ENCODE measurements at regions not wholly inside any gene's neighbourhood (a gene's known extent, or its start where the extent isn't known, plus 50 kb on each side); places are given as distances from the start of the nearest gene placed in this dataset.
A peak's percentile ranks its signal among the peaks of the same experiment; 100 is the strongest.

DNA sequence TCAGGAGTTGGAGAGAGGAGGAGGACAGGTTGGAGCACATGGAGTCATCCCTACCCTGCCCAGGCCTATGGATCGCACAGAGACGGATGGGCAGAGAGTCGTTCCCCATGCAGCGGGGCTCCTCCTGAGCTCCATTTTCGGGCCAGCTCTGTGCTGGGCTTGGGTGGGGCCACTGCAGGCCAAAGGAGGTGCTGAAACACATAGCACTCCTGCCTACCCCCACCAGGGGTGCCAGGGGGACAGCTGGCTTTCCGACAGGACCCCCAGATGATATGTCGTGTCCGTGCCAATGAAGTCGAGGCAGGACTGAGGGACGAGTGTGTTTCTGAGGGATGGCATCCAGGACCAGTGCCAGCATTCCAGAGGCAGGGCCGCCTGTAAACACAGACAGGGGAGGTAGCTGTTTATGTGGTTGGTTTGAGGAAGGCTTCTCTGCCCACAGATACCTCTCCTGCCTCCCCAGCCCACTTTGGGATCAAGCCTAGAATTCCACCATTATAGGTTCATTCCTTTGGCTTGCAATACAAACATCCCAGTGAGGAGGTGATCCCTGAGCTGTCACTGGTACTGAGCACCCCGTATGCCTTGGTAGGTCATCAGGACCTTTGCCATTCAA, 116.6 kb downstream of the GLI2 start:
- no peak for DNase-seq (ENCODE audit: low read depth)

DNA sequence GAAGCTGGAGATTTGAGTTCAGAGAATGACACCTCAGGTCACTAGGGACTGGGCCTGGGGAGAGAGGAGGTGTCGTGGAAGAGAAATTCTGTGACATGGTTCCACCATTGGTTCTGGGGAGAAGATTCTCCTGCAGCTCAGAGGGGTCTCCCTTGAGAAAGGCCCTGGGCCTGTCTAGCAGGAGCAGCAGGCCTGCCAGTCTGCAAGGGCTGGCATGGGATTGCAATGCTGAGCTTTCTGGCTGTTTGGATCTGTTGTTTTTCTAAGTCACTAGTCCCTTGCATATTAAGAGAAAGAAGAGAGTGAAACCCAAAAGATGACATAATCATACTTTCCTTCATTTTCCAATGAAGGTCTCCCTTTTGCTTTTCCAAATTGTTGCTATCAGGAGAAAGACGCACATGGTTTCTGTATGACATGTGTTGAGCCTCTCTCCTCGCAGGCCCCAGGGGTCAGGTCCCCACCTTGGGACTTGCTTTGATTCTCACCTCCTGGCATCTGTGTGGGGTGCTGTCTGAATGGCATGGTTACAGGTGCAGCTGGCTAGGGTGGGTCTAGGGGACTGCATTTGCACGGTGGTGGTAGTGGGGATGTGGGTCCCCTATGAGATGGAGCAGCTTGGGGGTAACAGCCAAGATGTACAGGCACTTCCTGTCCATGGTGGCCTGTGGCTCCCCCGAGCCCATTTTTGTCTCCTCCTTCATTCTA, 117.8 kb downstream of the GLI2 start:
- DNase-seq (ENCODE audit: low read depth): no peak

DNA sequence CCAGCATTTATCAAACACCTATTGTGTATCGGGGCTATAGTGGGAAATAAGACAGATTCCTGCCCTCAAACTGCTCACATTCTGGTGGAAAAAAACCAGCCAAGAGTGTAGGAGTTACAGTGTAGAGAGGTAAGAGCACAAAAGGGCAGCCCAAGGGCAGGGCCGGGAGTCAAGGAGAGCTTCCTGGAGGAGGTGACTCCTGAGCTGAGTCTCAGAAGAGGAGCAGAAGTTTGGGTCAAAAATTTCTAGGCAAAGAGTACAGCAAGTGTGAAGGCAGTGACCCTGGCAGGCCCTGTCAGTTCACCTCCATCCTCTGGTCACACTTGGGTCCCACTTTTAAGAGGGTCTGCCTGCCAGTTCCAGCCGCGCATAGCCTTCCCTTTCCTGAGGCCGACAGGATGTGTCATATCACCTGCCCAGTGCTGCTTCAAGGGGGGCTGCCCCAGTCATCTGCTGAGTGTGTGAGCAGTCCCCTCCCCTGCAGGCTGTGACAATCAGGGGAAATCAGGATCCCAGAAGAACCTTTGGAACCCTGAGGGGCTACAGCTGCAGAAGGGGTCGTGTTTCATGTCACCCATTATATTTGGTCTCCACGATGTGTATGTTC, 118.4 kb downstream of the GLI2 start:
- no peak for DNase-seq (ENCODE audit: low read depth)

DNA sequence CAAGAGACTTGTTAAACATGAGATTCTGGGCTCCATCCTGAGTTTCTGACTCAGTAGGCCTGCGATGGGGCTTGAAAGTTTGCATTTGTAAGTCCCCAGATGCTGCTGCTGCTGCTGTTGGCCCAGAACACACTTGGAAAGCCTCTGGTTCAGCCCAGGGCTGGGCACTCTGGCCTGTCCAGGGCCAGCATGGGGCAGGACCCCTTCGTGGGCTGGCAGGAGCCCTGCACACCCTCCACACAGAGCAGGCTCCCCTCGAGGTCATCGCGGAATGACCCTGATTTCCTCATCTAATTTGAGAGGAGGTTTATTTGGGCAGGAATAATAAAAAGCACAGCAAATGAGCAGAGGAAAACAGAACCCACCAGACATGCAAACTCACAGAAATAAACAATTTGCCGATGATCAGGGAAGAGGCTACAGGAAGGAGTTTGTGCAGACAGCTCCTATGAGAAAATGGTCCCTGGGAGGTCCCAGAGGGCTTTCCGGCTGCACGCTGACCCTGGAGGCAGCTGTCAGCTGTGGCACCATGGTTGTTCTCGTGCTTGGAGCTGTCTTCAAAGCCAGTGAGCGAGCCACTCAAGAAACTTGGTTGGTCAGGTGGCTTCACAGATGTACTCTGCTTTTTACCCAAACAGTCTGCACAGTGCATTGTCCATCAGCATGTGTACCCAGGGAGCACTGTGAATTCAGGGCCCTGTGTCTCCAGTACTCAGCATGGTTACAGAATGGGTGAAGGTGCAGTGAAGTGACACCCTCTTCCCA, 119.3 kb downstream of the GLI2 start:
- DNase-seq (ENCODE audit: low read depth): no peak

DNA sequence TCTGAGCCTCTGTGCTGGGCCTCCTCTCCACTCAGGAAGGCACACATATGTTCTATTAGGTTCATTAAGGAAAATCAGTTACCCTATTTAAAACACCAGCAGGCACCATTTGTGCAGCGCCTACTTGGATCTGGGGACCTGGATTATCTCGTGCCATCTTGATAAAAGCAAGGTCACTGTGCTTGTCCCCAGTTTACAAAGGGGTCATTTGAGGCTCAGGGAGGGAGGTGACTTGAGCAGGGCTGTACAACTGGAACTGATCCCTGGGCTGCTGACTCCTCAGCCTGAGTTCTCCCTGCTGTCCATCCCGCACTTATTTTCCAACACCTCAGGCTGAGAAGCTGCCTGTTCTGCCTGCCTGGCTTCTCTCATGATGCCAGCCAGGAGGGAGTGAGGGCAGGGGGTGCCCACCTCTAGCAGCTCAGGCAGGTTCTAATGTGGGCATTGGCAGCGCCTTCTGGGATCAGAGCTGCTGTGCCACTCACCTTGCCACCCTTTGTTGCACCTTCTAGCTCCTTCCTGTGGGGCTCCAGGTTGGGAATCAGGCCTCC, 120.3 kb downstream of the GLI2 start:
- DNase-seq (ENCODE audit: low read depth): no peak

DNA sequence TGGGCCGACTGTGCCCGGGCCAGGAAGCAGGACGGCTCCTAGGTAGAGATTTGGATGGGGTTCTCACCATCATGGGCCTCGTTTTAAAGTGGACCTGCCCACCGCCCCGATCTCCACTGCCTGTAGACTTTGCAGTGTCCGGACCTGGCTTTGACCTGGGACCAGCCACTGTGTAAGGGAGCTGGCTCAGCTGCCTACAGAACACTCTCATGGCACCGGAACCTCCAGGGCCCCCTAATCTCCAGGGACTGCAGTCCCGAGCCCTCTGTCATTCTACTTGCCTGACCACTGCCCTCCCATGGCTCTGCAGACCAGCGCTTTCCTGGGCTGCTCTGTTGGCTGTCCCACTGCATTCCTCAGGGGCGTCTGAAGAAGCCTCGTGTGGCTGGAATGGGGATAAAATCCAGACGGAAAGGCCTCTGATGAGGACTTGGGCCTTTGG, 120.8 kb downstream of the GLI2 start:
- no peak for DNase-seq (ENCODE audit: low read depth)

DNA sequence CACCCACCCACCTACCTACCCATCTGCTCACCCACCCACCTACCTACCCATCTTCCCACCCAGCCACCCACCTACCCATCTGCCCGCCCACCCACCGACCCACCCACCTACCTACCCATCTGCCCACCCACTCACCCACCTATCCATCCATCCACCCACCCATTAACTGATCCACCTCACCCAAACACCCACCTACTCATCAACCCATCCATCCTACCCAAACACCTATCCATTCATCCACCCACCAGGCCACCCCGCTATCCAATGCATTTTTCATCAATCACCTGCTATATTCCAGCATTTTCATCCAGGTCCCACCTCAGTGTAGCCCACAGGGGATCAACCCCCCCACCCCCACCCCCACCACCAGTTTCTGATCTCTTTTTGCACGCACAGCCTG, 121.8 kb downstream of the GLI2 start:
- no peak for DNase-seq (ENCODE audit: low read depth)

DNA sequence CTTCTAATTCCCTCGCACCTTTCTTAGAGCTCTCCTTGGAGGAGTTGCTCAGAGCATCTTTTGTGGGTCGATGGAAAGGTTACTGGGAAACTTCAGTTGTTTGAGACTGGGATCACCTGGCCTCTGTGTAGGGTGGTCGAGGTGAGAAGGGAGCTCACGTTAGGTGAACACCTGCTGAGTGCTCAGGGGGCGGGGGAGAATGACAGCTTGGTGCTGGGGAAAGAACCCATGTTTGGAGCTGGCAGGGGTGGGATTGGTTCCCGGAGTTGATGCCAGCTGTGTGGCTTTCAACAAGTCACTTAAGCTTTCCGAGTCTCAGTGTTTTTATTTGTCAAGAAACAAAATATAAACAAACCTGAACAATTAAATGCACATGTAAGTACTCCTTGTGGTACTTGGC, 122.3 kb downstream of the GLI2 start:
- no peak for DNase-seq (ENCODE audit: low read depth)

DNA sequence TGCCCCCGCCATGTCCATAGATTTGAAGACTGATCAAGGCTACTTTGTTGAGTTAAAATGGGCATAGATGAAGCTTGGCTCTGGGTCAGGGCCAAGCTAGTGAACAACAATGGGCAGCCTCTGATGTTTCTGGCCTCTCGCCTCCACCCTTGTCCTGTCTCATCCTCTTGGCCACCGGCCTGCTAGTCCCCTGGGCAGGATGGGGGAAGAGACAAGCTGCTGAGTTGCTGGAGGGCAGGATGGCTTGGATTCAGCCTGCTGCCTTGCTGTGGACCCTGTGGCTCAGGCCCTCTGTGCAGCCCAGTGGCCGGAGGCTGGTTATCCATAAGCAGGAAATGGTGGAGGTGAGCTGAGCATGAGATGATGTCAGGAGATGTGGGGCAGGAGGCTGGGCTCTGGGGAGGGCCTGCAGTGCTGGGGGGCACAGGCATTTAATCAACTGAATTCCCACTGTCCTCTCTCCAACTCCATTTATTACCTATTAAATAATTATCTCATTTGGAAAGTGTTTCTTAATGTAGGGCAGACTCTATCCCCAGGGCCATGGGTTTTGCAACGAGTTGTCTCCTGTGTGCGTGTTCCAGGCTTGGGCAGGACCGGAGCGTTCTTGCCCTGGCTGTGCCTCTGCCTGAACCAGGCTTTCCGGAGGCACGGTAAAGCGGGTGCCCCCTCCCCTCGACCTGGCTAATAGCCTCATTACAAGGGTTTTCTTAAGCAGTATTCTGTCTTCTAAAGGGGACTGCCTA, 122.9 kb downstream of the GLI2 start:
- DNase-seq (ENCODE audit: low read depth): no peak

DNA sequence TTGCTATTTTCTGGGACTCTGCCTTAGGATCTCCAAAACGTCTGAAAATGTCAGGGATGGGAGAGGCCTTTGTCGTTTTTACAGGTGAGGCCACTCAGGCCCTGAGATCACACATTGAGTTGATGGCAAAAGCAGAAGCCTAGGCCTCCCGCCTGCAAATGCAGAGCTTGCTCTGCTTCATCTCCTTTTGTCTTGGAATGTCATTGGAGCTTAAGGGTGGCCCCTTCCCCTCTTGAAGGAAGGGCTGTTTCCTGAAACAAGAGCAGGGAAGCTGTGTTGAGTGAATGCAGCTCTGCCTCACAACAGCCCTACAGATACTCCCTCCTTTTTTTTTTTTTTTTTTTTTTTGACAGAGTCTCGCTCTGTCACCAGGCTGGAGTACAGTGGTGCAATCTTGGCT, 123.5 kb downstream of the GLI2 start:
- DNase-seq (ENCODE audit: low read depth): no peak

DNA sequence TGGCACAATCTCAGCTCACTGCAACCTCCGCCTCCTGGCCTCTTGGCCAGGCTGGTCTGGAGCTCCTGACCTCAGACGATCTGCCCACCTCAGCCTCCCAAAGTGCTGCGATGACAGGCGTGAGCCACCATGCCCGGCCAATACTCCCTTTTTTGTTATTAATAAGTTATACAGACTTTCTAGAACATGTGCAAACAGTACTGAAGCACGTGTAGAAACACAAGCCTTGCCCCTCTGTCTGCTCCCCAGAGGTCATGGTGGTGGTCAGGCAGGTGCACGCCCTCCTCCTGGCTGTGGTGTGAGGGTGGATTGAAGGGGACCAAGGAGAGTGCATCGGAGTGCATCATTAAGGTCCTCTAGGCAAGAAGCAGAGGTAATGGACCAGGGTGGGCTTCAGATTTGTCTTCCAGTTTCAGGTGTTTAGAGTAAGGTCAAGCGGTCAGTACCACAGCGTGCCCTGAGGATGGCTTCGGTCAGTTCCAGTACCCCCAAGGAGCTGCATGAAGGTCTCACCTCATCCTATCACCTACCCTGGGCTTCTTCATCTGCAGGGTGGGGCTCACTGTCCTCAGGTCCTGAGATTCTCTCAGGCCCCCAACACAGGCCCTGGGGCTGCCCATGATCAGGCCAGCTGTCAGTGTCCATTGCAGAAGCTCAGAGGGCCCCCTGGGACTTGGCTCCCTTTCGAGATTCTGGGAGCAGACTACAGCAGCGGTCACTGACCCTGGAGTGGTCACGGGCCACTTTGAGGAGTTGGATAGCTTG, 124.3 kb downstream of the GLI2 start:
- no peak for DNase-seq (ENCODE audit: low read depth)

DNA sequence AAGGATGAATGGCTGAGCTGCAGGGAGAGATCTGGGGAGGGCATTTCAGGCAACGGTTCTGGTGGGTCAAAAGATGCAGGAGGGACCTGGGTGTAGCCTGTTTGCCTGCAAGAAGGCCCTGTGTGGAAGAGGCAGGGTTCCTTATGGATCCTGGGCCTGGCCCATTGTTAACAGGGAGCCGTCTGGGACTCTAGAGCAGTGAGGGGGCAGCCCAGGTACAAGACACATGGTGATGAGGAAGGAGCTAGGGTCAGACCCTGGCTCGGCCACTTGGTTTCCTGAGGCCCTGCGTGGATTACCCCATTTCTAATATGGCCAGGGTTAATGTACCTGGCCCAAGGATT, 124.9 kb downstream of the GLI2 start:
- no peak for DNase-seq (ENCODE audit: low read depth)

DNA sequence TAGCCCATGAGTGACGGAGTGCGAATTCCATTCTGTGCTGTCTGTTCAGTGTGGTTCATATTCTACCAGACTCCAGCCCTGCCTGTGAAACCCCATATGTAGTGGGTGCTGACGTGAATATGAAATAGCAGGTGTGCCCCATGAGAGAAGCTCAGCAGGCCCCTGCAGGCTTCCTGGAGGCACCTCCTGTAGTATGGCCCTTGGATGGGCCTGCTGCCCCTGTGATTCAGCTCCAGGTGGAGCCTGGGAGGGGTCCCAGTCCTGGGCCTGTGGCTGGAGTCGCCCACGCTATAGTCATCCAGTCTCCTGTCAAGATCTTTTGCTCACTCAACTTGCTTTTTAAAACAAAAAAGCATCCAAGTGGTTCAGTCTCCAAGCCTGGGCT, 125.5 kb downstream of the GLI2 start:
- no peak for DNase-seq (ENCODE audit: low read depth)

DNA sequence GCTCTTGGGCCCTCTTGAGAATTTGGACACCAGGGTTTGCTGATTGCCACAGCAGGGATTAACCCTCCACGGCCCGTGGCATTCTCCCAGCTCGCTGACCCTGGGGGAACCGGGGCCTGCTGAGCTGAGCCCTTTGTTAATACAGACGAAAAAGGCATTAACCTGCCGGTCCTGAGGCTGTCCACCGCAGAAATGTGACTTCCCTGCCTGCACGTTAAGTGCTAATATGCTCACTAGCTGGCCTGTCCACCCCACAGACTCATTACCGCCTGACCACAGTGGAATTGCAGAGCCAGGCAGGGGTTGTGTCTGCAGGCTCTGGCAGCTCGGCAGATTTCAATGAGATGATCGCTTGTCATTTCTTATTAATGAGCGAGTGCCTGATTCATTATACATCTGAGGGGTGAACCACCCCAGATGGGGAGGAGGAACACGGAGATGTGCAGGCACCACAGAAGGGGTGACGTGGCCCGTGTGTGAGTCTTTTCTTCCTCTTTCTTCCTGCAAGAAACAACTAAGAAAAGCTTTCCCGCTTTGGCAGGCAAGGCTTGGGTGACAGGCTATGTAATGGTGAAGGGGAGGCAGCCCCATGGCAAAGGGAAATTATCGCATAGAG, 126.0 kb downstream of the GLI2 start:
- no peak for DNase-seq (ENCODE audit: low read depth)

DNA sequence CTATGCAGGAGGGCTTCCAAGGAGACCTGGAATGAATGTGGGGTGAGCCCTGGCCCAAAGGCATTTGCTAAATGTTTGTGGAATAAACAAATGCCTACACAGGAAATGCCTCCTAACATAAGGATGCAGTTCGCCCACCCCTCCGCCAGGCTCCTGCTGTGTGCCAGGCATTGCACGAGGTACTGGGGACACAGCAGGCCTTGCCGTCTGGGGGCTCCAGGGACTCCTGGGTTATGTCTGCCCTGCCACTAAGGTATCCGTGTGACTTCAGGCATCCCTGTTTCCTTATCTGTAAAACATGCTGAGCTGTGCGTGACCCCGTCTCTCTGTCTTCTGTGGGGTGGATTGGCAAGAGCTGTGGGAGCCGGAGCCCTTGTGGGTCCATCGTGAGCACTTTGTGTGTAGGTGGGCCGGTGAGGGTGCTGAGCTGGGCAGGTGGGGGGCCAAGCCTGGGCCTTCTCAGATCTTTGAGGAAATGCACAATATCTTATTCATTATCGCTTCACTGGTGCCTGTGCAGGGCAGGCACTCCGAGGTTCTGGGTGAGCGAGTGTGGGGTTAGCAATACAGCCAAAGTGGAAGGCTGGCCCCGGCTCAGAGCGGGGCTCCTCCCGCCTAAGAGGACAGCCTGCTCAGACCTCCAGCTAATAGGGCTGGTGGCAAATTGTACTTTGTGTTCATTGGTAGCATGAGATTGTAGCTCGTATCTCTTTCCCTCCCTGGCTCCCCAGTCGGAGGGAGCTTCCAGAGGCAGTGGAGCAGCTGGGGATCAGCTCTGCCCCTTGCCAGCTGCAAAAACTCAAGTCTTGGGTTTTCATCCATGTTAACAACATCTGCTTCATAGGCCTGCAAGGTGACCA, 126.8 kb downstream of the GLI2 start:
- DNase-seq (ENCODE audit: low read depth): no peak

DNA sequence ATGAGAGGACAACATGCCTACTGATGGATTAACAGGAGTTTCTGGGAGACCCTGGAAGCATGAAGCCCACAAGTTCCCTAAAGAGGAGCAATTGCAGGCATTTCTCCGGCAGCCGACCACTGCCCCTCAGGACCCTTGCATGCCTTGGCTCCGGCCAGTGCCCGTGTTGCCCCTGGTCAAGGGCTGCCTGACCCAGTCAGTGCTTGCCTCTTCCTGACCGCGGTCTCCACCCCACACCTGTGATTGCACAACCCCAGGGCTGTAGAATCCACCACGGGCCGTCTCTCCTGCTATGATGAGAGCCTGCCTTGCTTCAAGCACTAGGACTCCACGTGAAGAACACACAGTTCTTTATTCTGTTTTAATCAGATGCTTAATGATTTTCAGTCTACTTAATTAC, 127.5 kb downstream of the GLI2 start:
- no peak for DNase-seq (ENCODE audit: low read depth)

DNA sequence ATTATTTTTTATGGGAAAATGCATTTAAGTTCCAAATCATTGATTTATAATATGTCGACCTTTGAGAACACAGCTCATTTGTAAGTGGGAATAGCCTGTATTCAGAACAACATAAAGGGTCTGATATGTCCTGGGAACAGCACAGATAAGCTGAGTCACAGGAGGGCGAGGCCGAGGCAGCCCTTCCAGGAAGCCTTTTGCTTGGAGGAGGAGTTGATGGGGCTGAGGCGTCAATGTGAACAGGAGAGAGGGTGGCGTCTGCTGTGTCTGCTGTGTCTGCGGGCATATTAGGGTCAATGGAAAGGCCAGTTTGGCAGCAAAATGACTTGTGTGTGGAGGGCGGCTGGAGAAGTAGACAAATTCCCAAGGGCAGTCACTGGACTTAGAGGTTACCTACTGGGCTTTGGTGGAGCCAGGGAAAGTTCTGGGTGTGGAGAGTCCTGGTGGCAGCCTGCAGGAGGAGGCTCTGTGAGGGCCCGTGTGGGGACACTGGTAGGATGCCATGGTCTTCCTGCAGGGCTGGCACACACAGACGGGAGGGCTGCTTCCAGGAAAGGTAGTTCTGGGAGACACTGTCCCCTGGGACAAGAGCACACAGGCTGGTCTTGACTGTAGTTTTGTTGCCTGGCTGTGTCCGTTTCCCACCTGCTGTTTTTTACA, 128.1 kb downstream of the GLI2 start:
- DNase-seq (ENCODE audit: low read depth): peak; percentile 38

DNA sequence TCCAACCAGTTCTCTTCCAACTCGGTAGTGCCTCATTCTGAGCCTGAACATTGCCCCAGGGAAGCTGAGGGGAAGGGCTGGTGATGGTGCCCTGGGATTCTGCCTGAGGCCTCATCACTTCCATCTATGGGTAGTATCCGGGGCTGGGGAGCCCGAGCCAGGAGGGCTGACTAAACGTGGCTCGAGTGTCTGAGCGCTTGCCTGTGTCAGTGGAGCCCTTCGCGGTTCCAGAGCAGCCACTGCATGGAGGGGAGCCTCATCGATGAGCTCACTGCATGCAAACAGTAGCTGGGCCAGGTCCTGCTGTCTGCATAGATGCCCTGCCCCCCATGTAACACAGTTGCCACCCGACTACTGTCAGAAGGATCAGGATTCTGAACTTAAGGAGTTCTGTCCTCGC, 129.3 kb downstream of the GLI2 start:
- DNase-seq (ENCODE audit: low read depth): no peak

DNA sequence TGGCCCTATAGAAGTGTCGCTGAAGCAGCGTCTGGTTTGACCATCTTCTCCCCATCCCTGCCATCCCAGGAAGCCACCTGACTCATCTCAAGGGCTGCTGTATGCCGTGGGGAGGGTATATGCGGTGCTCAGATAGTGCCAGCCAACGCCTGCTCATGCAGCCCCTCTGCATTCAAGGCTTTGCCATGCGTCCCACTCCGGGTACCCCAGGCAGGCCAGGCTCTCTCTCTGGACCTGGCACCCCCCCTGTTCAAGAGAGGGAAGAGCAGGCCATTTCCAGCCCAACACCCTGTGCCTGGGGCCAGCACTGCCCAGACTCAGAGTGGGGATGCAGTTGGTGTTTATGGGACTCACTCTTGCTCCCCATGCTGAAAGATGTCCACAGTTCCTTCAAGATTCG, 130.0 kb downstream of the GLI2 start:
- DNase-seq (ENCODE audit: low read depth): no peak
